ENCODE measurements at regions not wholly inside any gene's neighbourhood (a gene's known extent, or its start where the extent isn't known, plus 50 kb on each side); places are given as distances from the start of the nearest gene placed in this dataset.

- TF ChIP-seq CTCF (IDR thresholded peaks at IDR 0.05) (no peak), POLR2A (IDR thresholded peaks at IDR 0.05) (no peak)
Measured at GRCh38 chr9:111099199-111100008, 61.1 kb upstream of the LPAR1 start.

All from testis (tissue), 2 donors.